Mesothelial cell of epicardium (in vitro differentiated cells): ENCODE measurements at regions not wholly inside any gene's neighbourhood (a gene's known extent, or its start where the extent isn't known, plus 50 kb on each side); places are given as distances from the start of the nearest gene placed in this dataset.

ENCODE experiments used
- DNase-seq, 2 experiments: peaks; one replicate each; pipeline ENCODE4 v3.0.0; 2021; ENCODE audit warnings: low spot score in 2 of 2; ENCODE audit not compliant: unreplicated experiment in 2 of 2
- H3K27ac Mint-ChIP-seq: 2 replicates; pipeline ENCODE4 v1.8.0; 2021; ENCODE audit warnings: mixed read lengths
- H3K27me3 Mint-ChIP-seq: 2 replicates; pipeline ENCODE4 v1.8.0; 2021; ENCODE audit warnings: low read depth, mixed read lengths
- H3K36me3 Mint-ChIP-seq: 2 replicates; pipeline ENCODE4 v1.8.0; 2021; ENCODE audit warnings: mixed read lengths
- H3K4me1 Mint-ChIP-seq: 2 replicates; pipeline ENCODE4 v1.8.0; 2021; ENCODE audit warnings: mixed read lengths
- H3K4me3 Mint-ChIP-seq: 2 replicates; pipeline ENCODE4 v1.8.0; 2021; ENCODE audit warnings: mild to moderate bottlenecking, moderate library complexity, mixed read lengths
- H3K9me3 Mint-ChIP-seq: 2 replicates; pipeline ENCODE4 v1.8.0; 2021; ENCODE audit warnings: mixed read lengths
- TF ChIP-seq, protein P1 (sequence below): fragments of 200-600 bp; sonication (generic); IDR thresholded peaks from one replicate; pipeline ENCODE4 v1.5.0; 2021; ENCODE audit warnings: antibody characterized with exemption; ENCODE audit not compliant: unreplicated experiment

DNA sequence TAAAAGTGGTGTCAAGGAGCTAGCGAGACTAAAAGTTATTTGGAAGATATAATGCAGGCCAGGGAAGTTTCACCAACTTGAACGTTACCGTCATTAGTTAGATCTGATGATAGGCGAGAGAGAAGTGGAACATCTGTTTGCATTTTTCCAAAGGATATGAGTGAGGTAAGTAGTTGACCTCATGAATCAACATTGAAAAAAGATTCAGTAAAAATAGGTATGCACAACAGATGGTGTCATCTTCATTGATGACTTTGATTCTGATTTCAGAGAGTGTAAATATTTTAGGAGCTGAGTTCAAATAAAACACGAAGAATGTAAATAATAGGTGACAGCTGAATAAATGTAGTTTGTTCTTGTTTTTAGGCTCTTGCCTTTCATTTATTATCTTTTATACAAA, 998.9 kb upstream of the CDH6 start:
- Mint-ChIP-seq H3K27me3 (no peaks in the 10 kb centered on the region), H3K4me1 (no peaks in the 10 kb centered on the region), H3K4me3 (no peak overlapping the region), H3K36me3 (no peaks in the 10 kb centered on the region), H3K27ac (no peak overlapping the region), H3K9me3 (no peaks in the 10 kb centered on the region)
- TF ChIP-seq, protein P1, sequence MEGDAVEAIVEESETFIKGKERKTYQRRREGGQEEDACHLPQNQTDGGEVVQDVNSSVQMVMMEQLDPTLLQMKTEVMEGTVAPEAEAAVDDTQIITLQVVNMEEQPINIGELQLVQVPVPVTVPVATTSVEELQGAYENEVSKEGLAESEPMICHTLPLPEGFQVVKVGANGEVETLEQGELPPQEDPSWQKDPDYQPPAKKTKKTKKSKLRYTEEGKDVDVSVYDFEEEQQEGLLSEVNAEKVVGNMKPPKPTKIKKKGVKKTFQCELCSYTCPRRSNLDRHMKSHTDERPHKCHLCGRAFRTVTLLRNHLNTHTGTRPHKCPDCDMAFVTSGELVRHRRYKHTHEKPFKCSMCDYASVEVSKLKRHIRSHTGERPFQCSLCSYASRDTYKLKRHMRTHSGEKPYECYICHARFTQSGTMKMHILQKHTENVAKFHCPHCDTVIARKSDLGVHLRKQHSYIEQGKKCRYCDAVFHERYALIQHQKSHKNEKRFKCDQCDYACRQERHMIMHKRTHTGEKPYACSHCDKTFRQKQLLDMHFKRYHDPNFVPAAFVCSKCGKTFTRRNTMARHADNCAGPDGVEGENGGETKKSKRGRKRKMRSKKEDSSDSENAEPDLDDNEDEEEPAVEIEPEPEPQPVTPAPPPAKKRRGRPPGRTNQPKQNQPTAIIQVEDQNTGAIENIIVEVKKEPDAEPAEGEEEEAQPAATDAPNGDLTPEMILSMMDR: no peak
- no peak for DNase-seq

DNA sequence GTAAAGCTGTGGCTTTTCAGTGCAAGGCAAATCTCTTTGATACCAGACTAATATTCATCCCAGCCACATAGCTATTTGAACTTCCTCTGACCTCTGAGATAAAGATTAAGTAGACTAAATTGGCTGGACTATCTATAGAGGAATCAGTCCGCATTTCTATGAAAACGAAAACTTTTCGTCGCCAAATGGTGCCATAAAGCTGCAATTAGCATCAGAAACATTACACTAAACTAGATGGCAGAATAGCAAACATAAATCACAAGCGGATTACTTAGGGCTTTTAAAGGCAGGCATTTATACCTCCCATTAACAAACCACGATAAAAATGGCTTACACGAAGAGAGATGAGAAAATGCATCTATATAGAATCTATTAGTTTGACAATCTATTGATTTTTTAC, 1009.7 kb upstream of the CDH6 start:
- Mint-ChIP-seq H3K36me3 (no peaks in the 10 kb centered on the region), H3K4me1 (peaks cover 7% of the 10 kb centered on the region), H3K27me3 (no peaks in the 10 kb centered on the region), H3K27ac (peak overlapping the region; percentile 36), H3K9me3 (no peaks in the 10 kb centered on the region), H3K4me3 (no peak overlapping the region)
- DNase-seq: no peak
- TF ChIP-seq, protein P1: no peak

DNA sequence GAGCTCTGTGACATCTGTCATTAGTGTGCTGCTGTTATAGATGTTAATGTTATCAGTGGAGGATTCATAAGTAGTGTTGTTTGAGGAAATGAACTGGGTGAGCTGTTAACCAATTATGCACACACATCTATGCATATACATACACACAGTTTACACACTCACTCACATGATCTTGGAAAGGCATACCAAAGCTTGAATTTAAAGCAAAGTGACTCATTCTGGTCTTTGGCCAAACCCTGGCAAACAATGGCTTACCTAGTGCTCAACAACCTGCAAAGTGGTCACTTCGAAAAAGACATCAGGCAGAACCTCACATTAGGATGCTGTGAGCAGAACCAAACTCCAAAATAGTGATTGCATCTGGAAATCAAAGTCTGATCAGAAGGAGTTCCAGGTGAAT, 1037.3 kb upstream of the CDH6 start:
- no peaks in the 10 kb centered on the region for H3K36me3 Mint-ChIP-seq
- no peaks in the 10 kb centered on the region for H3K27me3 Mint-ChIP-seq
- no peaks in the 10 kb centered on the region for H3K4me1 Mint-ChIP-seq
- TF ChIP-seq, protein P1: no peak
- H3K4me3 Mint-ChIP-seq: no peak overlapping the region
- H3K27ac Mint-ChIP-seq: no peak overlapping the region
- no peak for DNase-seq
- peaks cover 8% of the 10 kb centered on the region for H3K9me3 Mint-ChIP-seq

DNA sequence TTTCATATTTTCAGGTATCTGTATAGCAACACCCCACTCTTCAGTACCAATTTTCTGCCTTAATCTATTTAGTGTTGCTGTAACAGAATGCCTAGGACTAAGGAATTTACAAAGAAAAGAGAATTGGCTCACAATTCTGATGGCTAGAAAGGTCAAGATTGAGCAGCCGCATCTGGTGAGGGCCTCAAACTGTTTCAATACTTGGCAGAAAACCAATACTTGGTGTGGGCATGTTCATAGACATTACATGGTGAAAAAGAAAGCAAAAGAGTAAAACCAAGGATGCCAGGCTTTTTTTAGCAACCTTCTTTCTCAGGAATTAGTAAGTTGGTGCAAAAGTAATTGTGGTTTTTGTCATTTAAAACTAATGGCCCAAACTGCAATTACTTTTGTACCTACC, 1041.1 kb upstream of the CDH6 start:
- H3K27me3 Mint-ChIP-seq: no peaks in the 10 kb centered on the region

DNA sequence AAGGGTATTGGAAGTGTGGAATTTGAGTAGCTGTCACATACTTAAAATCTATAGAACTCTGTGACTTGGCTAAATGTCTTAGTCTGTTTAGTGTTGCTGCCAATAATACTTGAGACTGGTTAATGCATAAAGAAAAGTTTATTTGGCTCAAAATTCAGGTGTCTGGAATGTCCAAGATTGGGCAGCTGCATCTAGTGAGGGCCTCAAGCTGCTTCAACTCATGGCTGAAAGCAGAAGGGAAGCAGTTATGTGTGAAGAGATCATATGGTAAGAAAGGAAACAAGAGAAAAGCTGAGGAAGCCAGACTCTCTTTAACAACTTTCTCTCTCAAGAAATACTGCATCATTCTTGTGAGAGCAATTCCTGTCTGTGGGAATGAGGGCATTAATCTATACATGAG, 1043.3 kb upstream of the CDH6 start:
- Mint-ChIP-seq H3K27ac (no peak overlapping the region), H3K27me3 (no peaks in the 10 kb centered on the region), H3K36me3 (no peaks in the 10 kb centered on the region), H3K4me1 (no peaks in the 10 kb centered on the region), H3K4me3 (no peak overlapping the region), H3K9me3 (peaks cover 15% of the 10 kb centered on the region)
- DNase-seq: no peak
- TF ChIP-seq, protein P1: no peak

More for the DNA sequence above, 1041.1 kb upstream of the CDH6 start:
- no peak for DNase-seq
- TF ChIP-seq, protein P1: no peak
- Mint-ChIP-seq H3K9me3 (peaks cover 8% of the 10 kb centered on the region), H3K4me3 (no peak overlapping the region), H3K4me1 (no peaks in the 10 kb centered on the region), H3K36me3 (no peaks in the 10 kb centered on the region), H3K27ac (no peak overlapping the region)

DNA sequence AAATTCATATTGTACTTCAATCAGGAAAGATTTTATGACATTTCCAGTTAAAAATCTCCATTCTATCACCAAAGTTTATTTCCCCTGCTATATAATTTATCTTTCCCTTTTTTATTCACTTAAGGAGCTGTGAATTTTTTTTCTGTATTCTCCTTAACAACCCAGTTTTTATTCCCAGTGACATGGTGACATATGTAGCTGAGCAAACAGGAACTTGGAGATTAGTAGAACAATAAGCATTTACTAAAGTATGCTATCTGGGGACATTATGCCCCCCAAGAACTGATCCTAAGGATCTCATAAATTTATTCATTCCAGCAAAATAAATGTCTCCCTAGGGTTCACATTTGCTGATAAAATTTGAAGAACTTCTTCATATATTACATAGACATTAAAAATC, 1044.0 kb upstream of the CDH6 start:
- no peaks in the 10 kb centered on the region for H3K27me3 Mint-ChIP-seq
- H3K4me1 Mint-ChIP-seq: no peaks in the 10 kb centered on the region
- H3K4me3 Mint-ChIP-seq: no peak overlapping the region

More for the DNA sequence above, 1044.0 kb upstream of the CDH6 start:
- Mint-ChIP-seq H3K36me3 (no peaks in the 10 kb centered on the region), H3K9me3 (peaks cover 15% of the 10 kb centered on the region), H3K27ac (no peak overlapping the region)
- TF ChIP-seq, protein P1: no peak
- DNase-seq: no peak
